Fibroblast of lung (primary cell): ENCODE measurements at regions not wholly inside any gene's neighbourhood (a gene's known extent, or its start where the extent isn't known, plus 50 kb on each side); places are given as distances from the start of the nearest gene placed in this dataset.

ENCODE experiments used
- CTCF ChIP-seq, 2 donors: IDR thresholded peaks in 1 of 2; conservative IDR thresholded peaks in 1 of 2; 1 replicate in 1 of 2; 2 replicates in 1 of 2; pipeline ENCODE4 v1.5.1; 2011 to 2012; ENCODE audit warnings: low read length in 2 of 2, control low read depth in 1 of 2, inconsistent platforms in 1 of 2, low read depth in 1 of 2, mild to moderate bottlenecking in 1 of 2
- EZH2 ChIP-seq: IDR thresholded peaks from 2 replicates; pipeline ENCODE4 v1.5.1; 2012; ENCODE audit warnings: low read length, control low read depth, mild to moderate bottlenecking; ENCODE audit errors: missing control alignments

- TF ChIP-seq CTCF (conservative IDR thresholded peaks at IDR 0.05 in 1 of 2, IDR thresholded peaks at IDR 0.05 in 1 of 2; ENCODE audit: low read depth in 1 of 2, low read length in 2 of 2): no peak
- TF ChIP-seq EZH2: no peak
Observed at GRCh38 chr14:86450085-86450484, 920.1 kb downstream of the FLRT2 start.
